GM19397 (cell line): ENCODE measurements at regions not wholly inside any gene's neighbourhood (a gene's known extent, or its start where the extent isn't known, plus 50 kb on each side); places are given as distances from the start of the nearest gene placed in this dataset.
"Not testable (repeated sequence)": the region's sequence is repeated elsewhere in the genome, so short reads cannot be mapped to it uniquely, and the experiment has no call there.

Experiments
- ATAC-seq: cut with Tn5 transposase; IDR thresholded peaks from one replicate; pipeline ENCODE4 v1.9.1; 2021; ENCODE audit warnings: mild to moderate bottlenecking, moderate library complexity; ENCODE audit not compliant: unreplicated experiment

GRCh38 chr6:135129136-135129856 lies 51.8 kb upstream of the MYB start:
- peak; percentile 68 for ATAC-seq

DNA sequence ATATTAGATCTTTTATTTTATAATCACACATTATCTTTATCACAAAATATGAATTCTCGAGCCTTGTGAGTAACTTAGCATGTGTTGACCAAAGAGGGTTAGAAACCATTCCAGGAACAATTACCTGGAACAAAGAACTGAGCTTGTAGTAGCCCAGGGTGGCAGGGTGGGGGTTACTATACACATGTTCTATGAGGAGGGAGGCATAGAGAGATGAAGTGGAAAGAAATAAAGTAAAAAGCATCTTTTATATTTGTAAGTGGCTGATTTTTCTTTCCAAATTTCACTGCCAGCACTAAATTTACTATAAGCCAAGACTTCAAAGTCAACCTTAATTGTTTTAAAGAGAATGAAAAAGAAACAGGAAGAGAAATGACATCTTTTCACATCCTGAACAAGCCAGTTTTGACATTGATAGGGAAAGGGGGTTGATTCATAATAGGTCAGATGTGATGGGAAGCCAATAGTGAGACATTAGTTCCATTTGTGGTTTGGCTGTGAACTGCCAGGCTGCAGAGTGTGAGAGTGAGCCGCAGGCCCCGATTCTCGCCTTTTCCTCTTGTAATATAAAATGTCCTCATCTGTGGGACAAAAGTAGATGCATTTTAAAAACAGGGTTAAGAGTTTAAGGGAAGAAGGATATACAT lies 52.7 kb upstream of the MYB start:
- ATAC-seq: peak; percentile 65

GRCh38 chr6:135126729-135127128 lies 54.4 kb upstream of the MYB start:
- no peak for ATAC-seq

GRCh38 chr6:135126034-135126433 lies 55.1 kb upstream of the MYB start:
- ATAC-seq: no peak

DNA sequence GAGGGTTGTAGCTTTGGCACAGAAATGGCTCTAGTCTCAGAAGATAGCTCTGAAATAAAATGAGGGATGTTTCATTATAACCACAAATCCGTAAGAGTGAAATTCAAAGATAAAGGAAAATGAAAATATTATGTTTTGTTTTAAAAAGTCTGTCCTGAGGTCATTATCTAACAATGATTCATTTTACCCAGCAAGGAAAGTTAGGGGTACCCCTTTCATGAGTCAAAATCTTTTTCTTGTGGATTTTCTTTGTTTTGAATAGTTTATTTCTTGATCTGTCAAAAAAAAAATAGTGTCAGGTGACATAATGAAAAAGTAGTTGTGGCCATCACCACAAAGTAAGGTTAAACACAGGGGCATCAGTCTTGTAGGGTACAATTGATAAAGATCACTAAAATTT lies 59.7 kb upstream of the MYB start:
- ATAC-seq: no peak

DNA sequence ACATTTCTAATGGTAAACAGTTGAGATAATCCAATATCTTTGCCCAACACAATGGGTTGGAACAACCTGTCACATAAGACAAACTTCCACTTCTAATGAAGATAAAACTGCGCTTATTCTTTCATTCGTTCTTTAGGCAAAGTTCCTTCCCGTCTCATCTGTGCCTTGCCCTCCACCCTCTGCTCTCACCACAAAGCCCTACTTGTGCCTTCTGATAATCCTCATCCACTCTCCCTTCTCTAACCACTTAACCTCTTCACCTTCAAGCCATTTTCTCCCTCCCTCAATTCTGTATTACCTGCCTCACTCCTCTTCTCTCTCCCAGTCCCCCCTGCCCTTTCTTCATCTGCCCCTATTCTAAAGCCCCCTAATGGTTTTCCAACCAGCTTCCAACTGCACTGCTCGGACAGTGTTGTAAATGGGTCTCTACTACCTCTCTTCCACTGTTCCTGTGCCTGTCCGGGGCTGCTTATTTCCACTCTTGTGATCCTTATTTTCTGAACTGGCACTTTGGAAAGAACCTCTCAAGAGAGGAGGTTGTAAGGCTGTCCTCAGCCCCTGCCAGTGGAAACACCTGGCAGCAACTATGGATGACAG lies 62.9 kb upstream of the MYB start:
- ATAC-seq: no peak

GRCh38 chr6:135117413-135117968 lies 62.9 kb upstream of the HBS1L start:
- no peak for ATAC-seq

GRCh38 chr6:135116571-135116970 lies 61.9 kb upstream of the HBS1L start:
- ATAC-seq: no peak

- no peak for ATAC-seq
These were observed 61.2 kb upstream of the HBS1L start for GRCh38 chr6:135115834-135116233.

GRCh38 chr6:135115411-135115810 lies 60.8 kb upstream of the HBS1L start:
- no peak for ATAC-seq

DNA sequence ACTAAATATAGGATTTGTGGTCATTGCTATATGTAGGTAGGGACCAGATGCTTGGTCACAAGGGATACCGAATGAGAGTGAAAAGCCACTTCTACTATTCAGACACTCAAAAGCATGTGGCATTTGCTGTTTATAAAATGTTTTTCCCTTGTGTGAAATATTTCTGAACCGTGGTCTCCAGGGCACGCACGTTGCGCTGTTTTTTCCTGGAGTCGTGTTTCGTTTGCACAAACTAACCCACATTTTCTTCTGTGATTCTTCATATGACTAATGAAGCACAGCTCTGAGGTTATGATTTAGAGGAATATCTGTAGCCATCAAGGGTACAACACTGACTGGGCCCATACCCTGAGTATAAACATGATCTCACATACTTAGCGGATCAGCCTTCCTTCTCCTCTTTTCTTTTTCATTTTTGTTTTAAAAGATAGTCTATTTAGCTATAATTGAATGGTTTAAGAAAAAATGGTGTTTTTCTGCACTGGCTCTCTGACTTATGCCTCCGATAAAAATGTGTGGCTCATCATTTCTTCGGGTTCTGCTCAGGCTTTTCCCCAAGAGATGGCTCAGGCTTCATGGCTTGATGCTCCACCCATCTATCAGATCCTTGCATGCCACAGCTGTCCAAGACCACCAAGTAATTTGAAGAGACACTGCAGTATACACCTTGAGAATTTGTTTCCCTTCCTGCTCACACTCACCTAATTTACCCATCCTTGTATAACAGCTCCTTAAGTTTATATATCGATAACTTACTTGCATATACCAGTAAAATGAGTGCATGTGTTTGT lies 59.9 kb upstream of the HBS1L start:
- ATAC-seq: peak; percentile 49

- ATAC-seq: no peak
These were observed 59.2 kb upstream of the HBS1L start for GRCh38 chr6:135113860-135114259.

DNA sequence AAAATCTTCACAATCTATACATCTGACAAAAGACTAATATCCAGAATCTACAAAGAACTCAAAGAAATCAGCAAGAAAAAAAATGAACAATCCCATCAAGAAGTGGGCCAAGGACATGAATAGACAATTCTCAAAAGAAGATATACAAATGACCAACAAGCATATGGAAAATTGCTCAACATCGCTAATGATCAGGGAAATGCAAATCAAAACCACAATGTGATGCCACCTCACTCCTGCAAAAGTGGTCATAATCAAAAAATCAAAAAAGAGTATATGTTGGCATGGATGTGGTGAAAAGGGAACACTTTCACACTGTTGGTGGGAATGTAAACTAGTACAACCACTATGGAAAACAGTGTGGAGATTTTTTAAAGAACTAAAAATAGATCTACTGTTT lies 58.3 kb upstream of the HBS1L start:
- ATAC-seq: not testable (repeated sequence)

- not testable (repeated sequence) for ATAC-seq
These were observed 55.7 kb upstream of the HBS1L start for GRCh38 chr6:135110261-135110781.

DNA sequence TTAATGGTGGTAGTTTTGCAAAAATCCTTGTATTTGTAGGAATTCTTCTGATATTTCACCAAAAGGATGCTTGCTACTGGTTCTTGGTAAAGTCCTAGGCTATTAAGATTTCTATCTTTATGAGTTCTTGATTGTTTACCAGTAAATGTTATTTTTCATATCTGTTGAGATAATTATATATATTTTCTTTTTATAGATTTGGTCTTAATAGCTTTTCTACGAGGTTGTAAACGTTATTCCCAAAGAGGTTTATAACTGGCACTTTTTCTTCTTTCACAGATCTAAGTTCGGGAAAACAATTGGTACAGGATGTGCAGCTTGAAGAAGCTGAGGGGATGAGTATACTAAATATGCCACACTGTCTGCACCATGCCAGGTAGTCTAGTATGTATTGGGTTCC lies 55.1 kb upstream of the HBS1L start:
- no peak for ATAC-seq

GRCh38 chr6:135108692-135109091 lies 54.1 kb upstream of the HBS1L start:
- no peak for ATAC-seq

GRCh38 chr6:135106611-135107010 lies 52.0 kb upstream of the HBS1L start:
- ATAC-seq: no peak

GRCh38 chr6:135105710-135106109 lies 51.1 kb upstream of the HBS1L start:
- ATAC-seq: no peak

- ATAC-seq: no peak
These were observed 50.7 kb upstream of the HBS1L start for GRCh38 chr6:135105299-135105698.
